HepG2 (cell line): ENCODE measurements at regions not wholly inside any gene's neighbourhood (a gene's known extent, or its start where the extent isn't known, plus 50 kb on each side); places are given as distances from the start of the nearest gene placed in this dataset.
"Not testable (repeated sequence)": the region's sequence is repeated elsewhere in the genome, so short reads cannot be mapped to it uniquely, and the experiment has no call there.

ENCODE experiments used
- ATAC-seq: fragments of 200-7000 bp; cut with Tn5 transposase; 3 replicates; pipeline ENCODE4 v1.9.1; 2020; ENCODE audit warnings: mild to moderate bottlenecking, moderate library complexity
- BruUV-seq: library from RNA; stranded (reverse); fragments of 400-500 nt; replicated peaks from 2 replicates; lab custom pipeline; 2021; lab: Mats Ljungman, UMichigan
- CTCF ChIA-PET: fragments of 300-600 bp; formaldehyde crosslinking; extraction: SDS; loops from one replicate; lab custom pipeline; 2021; ENCODE audit warnings: low total read pairs, inconsistent platforms, low intra/inter-chr PET ratio; lab: Yijun Ruan, JAX
- POLR2A ChIA-PET: fragments of 350-600 bp; sonication (Branson Sonifier 250); formaldehyde crosslinking; loops from one replicate; lab custom pipeline; 2020; ENCODE audit warnings: antibody characterized with exemption, inconsistent platforms; lab: Yijun Ruan, JAX
- DNase-seq: peaks from one replicate; pipeline ENCODE4 v3.0.0-alpha.2; 2015; ENCODE audit warnings: low spot score
- FAIRE-seq: peaks from 3 replicates; lab custom pipeline; 2011; peaks lifted over from hg19 to GRCh38; lab: Jason Lieb, UNC
- H2AFZ ChIP-seq: one replicate; pipeline ENCODE4 v1.6.1; 2011; ENCODE audit warnings: low read length, inconsistent platforms
- H3K27ac ChIP-seq: fragments of 300-600 bp; 3 replicates; pipeline ENCODE4 v1.8.0; 2011; ENCODE audit warnings: mixed run types, mild to moderate bottlenecking, mixed read lengths, low read length, inconsistent platforms; ENCODE audit not compliant: insufficient read depth; ENCODE audit errors: extremely low read length
- H3K27me3 ChIP-seq, 2 experiments: fragments of 200-600 bp in 1 of 2; 2 replicates in 1 of 2; 3 replicates in 1 of 2; pipeline versions ENCODE4 v1.6.0 to v1.8.0; 2011; ENCODE audit warnings: low read length in 2 of 2, mild to moderate bottlenecking in 2 of 2, moderate library complexity in 2 of 2, inconsistent platforms in 1 of 2; ENCODE audit not compliant: insufficient read depth in 2 of 2, control insufficient read depth in 1 of 2
- H3K36me3 ChIP-seq, 2 experiments: fragments of 200-600 bp in 1 of 2; replicated peaks in 1 of 2; 2 replicates in 1 of 2; 3 replicates in 1 of 2; pipeline versions ENCODE4 v1.5.1 to v1.8.0; 2011; ENCODE audit warnings: low read length in 2 of 2, inconsistent platforms in 1 of 2; ENCODE audit not compliant: insufficient read depth in 2 of 2, control insufficient read depth in 1 of 2
- H3K4me1 ChIP-seq: 2 replicates; pipeline ENCODE4 v1.5.1; 2012; ENCODE audit warnings: low read length, inconsistent platforms; ENCODE audit not compliant: insufficient read depth
- H3K4me2 ChIP-seq: 2 replicates; pipeline ENCODE4 v1.6.0; 2011; ENCODE audit warnings: low read depth, low read length, inconsistent platforms
- H3K4me3 ChIP-seq, 3 experiments: fragments of 200-600 bp in 1 of 3; sonication (generic), shearing (Covaris generic) in 1 of 3; replicated peaks in 1 of 3; 2 replicates each; pipeline ENCODE4 v1.5.1; 2011 to 2016; ENCODE audit warnings: low read length in 3 of 3, inconsistent platforms in 2 of 3, low read depth in 2 of 3, mild to moderate bottlenecking in 2 of 3, control low read depth in 1 of 3, mixed read lengths in 1 of 3; ENCODE audit not compliant: insufficient read depth in 1 of 3
- H3K79me2 ChIP-seq: one replicate; pipeline ENCODE4 v1.6.1; 2011; ENCODE audit warnings: low read length, inconsistent platforms; ENCODE audit not compliant: insufficient read depth
- H3K9ac ChIP-seq: 2 replicates; pipeline ENCODE4 v1.6.0; 2011; ENCODE audit warnings: mild to moderate bottlenecking, low read depth, low read length, inconsistent platforms; ENCODE audit not compliant: insufficient read depth
- H3K9me3 ChIP-seq: 2 replicates; pipeline ENCODE4 v1.5.1; 2012; ENCODE audit warnings: mild to moderate bottlenecking, low read length
- H4K20me1 ChIP-seq: 2 replicates; pipeline ENCODE4 v1.6.0; 2011; ENCODE audit warnings: inconsistent platforms, mild to moderate bottlenecking, low read length, moderate library complexity; ENCODE audit not compliant: insufficient read depth
- ADNP ChIP-seq: sonication (generic); formaldehyde crosslinking; IDR thresholded peaks from 2 replicates; pipeline ENCODE4 v1.4.0; 2020; ENCODE audit warnings: missing genetic modification reagents
- DMAP1 ChIP-seq: IDR thresholded peaks from 2 replicates; pipeline ENCODE4 v1.6.1; 2016
- NFYB ChIP-seq: sonication (generic); formaldehyde crosslinking; IDR thresholded peaks from 2 replicates; pipeline ENCODE4 v1.4.0; 2020; ENCODE audit warnings: missing genetic modification reagents
- POGZ ChIP-seq: sonication (generic); formaldehyde crosslinking; IDR thresholded peaks from 2 replicates; pipeline ENCODE4 v1.4.0; 2020; ENCODE audit warnings: mild to moderate bottlenecking, missing genetic modification reagents
- RFX1 ChIP-seq: fragments of 450-650 bp; IDR thresholded peaks from 2 replicates; pipeline ENCODE4 v1.6.1; 2017
- ZNF629 ChIP-seq: sonication (generic); formaldehyde crosslinking; conservative IDR thresholded peaks from 2 replicates; pipeline ENCODE4 v1.5.0; 2020; ENCODE audit warnings: missing genetic modification reagents
- WGBS: methylation state at CpG from one replicate; pipeline ENCODE4 v1.1.6; 2017; ENCODE audit warnings: low lambda C conversion rate; 5-methylcytosine and 5-hydroxymethylcytosine counted together
- in situ Hi-C: cut with HindIII; loops from 2 replicates; pipeline ENCODE4 v1.10.0; 2017; ENCODE audit warnings: low pct_unique_long_range_greater_than_20kb; ENCODE audit not compliant: extremely low pct_ligation_motif_present
- intact Hi-C: fragments of 100-400 bp; cut with micrococcal nuclease; formaldehyde crosslinking; loops from one replicate; pipeline ENCODE4 v1.10.0; 2022; ENCODE audit not compliant: unreplicated experiment
- TF ChIP-seq, protein P1 (sequence below): sonication (generic); formaldehyde crosslinking; IDR thresholded peaks from 2 replicates; pipeline ENCODE4 v1.5.0; 2020; ENCODE audit warnings: mild to moderate bottlenecking, missing genetic modification reagents

DNA sequence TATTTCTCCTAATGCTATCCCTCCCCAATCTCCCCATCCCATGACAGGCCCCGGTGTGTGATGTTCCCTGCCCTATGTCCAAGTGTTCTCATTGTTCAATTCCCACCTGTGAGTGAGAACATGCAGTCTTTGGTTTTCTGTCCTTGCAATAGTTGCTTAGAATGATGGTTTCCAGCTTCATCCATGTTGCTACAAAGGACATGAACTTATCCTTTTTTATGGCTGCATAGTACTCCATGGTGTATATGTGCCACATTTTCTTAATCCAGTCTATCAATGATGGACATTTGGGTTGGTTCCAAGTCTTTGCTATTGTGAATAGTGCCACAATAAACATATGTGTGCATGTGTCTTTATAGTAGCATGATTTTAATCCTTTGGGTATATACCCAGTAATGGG lies 51.3 kb upstream of the RIOK2 start:
- H3K36me3 ChIP-seq, H3K4me1 ChIP-seq, H3K27ac ChIP-seq, H3K79me2 ChIP-seq, H3K9ac ChIP-seq, H3K9me3 ChIP-seq, in situ Hi-C loops, H2AFZ ChIP-seq, POLR2A ChIA-PET, H3K4me2 ChIP-seq, intact Hi-C loops, H3K4me3 ChIP-seq, BruUV-seq, DNase-seq, H3K27me3 ChIP-seq, FAIRE-seq, ATAC-seq, H4K20me1 ChIP-seq, CTCF ChIA-PET: not testable (repeated sequence)
- WGBS = 58% methylated on average over 1 of the region's 1 CpG

DNA sequence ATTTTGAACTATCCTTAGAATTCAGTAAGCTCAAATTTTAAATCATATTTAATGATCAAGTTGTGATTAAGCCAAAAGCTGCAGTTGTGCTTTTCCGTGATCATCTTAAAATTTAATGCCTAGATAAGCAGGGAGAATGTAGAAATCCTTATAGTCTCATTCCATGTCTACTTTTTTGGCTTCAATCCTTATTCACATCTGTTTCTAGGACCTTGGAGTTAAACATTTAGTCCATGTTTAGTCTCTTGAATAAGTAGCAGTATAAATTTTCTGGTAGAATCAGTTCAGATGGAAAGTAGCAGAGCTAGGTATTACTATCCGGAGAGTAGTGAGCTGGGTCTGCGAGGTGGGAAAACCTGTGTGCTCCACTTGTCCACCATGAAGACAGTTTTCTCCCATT lies 59.3 kb upstream of the RIOK2 start:
- DNase-seq = no peak
- no peak overlapping the region for H3K4me3 ChIP-seq
- H3K79me2 ChIP-seq = no peaks in the 10 kb centered on the region
- H3K27me3 ChIP-seq = no peaks in the 10 kb centered on the region
- no peak overlapping the region for H3K9ac ChIP-seq
- H4K20me1 ChIP-seq = no peaks in the 10 kb centered on the region
- H2AFZ ChIP-seq = no peak overlapping the region
- intact Hi-C loops = no loop called here
- POLR2A ChIA-PET = no interaction called here
- H3K27ac ChIP-seq = no peak overlapping the region
- in situ Hi-C loops = no loop called here
- no peaks in the 10 kb centered on the region for H3K36me3 ChIP-seq
- BruUV-seq = no TSS peak
- no peaks in the 10 kb centered on the region for H3K9me3 ChIP-seq
- no peak for TF ChIP-seq ZNF629 (CRISPR knock-in tag)
- no peak for TF ChIP-seq POGZ (CRISPR knock-in tag)
- TF ChIP-seq NFYB (CRISPR knock-in tag) = no peak
- TF ChIP-seq DMAP1 = no peak
- TF ChIP-seq ADNP (CRISPR knock-in tag) = no peak
- TF ChIP-seq, protein P1, sequence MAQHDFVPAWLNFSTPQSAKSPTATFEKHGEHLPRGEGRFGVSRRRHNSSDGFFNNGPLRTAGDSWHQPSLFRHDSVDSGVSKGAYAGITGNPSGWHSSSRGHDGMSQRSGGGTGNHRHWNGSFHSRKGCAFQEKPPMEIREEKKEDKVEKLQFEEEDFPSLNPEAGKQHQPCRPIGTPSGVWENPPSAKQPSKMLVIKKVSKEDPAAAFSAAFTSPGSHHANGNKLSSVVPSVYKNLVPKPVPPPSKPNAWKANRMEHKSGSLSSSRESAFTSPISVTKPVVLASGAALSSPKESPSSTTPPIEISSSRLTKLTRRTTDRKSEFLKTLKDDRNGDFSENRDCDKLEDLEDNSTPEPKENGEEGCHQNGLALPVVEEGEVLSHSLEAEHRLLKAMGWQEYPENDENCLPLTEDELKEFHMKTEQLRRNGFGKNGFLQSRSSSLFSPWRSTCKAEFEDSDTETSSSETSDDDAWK (CRISPR knock-in tag) = no peak
- no peak for TF ChIP-seq RFX1
- ATAC-seq = no peak
- CTCF ChIA-PET = no interaction called here
- no peaks in the 10 kb centered on the region for H3K4me1 ChIP-seq
- H3K4me2 ChIP-seq = no peak overlapping the region
- 56% methylated on average over 3 of the region's 3 CpGs for WGBS
- FAIRE-seq = no peak
